Activated T-cell treated with anti-CD3 and anti-CD28 coated beads, Interleukin-2, amount 50 U/mL, for 24 hours (primary cell): ENCODE measurements at regions not wholly inside any gene's neighbourhood (a gene's known extent, or its start where the extent isn't known, plus 50 kb on each side); places are given as distances from the start of the nearest gene placed in this dataset.
"Not testable (repeated sequence)": the region's sequence is repeated elsewhere in the genome, so short reads cannot be mapped to it uniquely, and the experiment has no call there.

ENCODE experiments used
- DNase-seq: peaks from one replicate; pipeline ENCODE4 v3.0.0-alpha.2; 2020
- H3K27ac Mint-ChIP-seq: 2 replicates; pipeline ENCODE4 v1.8.0; 2020; ENCODE audit warnings: mild to moderate bottlenecking, mixed read lengths
- H3K27me3 Mint-ChIP-seq: 2 replicates; pipeline ENCODE4 v1.8.0; 2020; ENCODE audit warnings: mixed read lengths
- H3K36me3 Mint-ChIP-seq: 2 replicates; pipeline ENCODE4 v1.8.0; 2020; ENCODE audit warnings: low read depth, mixed read lengths
- H3K4me1 Mint-ChIP-seq: 2 replicates; pipeline ENCODE4 v1.8.0; 2020; ENCODE audit warnings: low read depth, mixed read lengths
- H3K4me3 Mint-ChIP-seq: 2 replicates; pipeline ENCODE4 v1.8.0; 2020; ENCODE audit warnings: mild to moderate bottlenecking, moderate library complexity, mixed read lengths
- H3K9me3 Mint-ChIP-seq: 2 replicates; pipeline ENCODE4 v1.8.0; 2020; ENCODE audit warnings: mixed read lengths

DNA sequence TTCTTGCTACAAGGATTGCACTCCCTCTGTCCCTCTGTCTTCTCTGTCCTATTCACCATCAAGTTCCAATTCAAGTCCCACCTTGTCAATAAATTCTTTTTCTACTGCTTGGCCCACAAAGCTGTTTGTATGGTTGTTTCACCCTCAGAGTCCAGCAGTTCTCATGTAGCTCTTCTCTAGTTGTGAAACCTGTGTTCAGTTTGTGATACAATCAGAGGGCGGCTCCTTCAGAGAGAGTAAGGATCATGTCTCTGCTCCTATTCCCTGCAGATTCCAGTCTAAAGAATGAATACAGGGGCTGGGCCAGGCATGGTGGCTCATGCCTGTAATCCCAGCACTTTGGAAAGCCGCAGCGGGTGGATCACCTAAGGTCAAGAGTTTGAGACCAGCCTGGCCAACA is 126.6 kb upstream of the BET1 start:
- Mint-ChIP-seq H3K27me3 (peaks cover 7% of the 10 kb centered on the region), H3K36me3 (no peaks in the 10 kb centered on the region), H3K27ac (no peak overlapping the region), H3K9me3 (no peaks in the 10 kb centered on the region), H3K4me1 (no peaks in the 10 kb centered on the region), H3K4me3 (no peak overlapping the region)
- DNase-seq: no peak

DNA sequence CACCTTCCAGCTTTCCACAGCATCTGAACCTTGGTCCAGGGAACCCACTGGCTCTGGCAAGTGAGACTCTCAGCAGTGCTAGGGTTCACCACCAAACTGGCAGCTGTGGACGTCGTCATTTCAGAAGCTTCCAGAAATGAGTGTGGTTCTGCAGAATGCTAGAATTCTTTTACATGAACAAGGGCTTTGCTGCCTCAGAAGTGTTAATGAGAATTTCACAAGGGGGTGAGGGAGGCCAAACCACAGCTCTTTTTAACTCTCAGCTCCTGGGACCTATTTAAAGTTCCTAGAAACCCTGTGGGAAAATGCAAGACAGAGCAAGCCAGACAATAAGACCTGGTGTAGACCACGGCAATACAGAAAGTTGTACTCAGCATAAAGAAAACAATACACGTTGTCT is 129.3 kb upstream of the BET1 start:
- H3K27ac Mint-ChIP-seq: no peak overlapping the region
- no peaks in the 10 kb centered on the region for H3K9me3 Mint-ChIP-seq
- no peak overlapping the region for H3K4me3 Mint-ChIP-seq
- H3K27me3 Mint-ChIP-seq: peaks cover under 1% of the 10 kb centered on the region
- no peaks in the 10 kb centered on the region for H3K4me1 Mint-ChIP-seq
- no peaks in the 10 kb centered on the region for H3K36me3 Mint-ChIP-seq
- DNase-seq: no peak

DNA sequence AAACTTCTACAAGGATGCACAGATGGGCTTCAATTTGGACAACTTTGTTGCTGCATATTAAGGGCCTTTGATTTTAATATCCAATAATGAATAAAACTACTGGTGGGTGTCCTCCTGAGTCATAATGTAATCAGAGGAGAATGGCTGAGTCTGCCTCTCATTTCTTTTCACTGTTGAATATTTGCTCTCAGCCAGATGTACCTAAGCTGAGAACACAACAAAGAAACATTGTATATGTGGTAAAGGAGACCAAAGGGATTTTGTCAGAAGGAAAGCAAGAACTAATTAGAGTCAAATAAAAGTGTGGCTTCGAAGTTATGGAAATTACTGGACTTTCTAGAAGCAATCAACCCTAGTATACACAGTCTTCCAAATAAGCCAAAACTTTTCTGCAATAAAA is 131.0 kb upstream of the BET1 start:
- H3K4me3 Mint-ChIP-seq: no peak overlapping the region
- no peaks in the 10 kb centered on the region for H3K4me1 Mint-ChIP-seq
- no peaks in the 10 kb centered on the region for H3K36me3 Mint-ChIP-seq
- H3K9me3 Mint-ChIP-seq: no peaks in the 10 kb centered on the region
- peaks cover 3% of the 10 kb centered on the region for H3K27me3 Mint-ChIP-seq
- no peak overlapping the region for H3K27ac Mint-ChIP-seq
- DNase-seq: no peak

GRCh38 chr7:94142281-94142680 is 138.1 kb upstream of the BET1 start:
- no peaks in the 10 kb centered on the region for H3K4me1 Mint-ChIP-seq
- H3K9me3 Mint-ChIP-seq: no peaks in the 10 kb centered on the region
- no peak overlapping the region for H3K27ac Mint-ChIP-seq
- no peak overlapping the region for H3K4me3 Mint-ChIP-seq
- no peak for DNase-seq
- H3K36me3 Mint-ChIP-seq: no peaks in the 10 kb centered on the region
- peaks cover 7% of the 10 kb centered on the region for H3K27me3 Mint-ChIP-seq

GRCh38 chr7:94145602-94146001 is 141.4 kb upstream of the BET1 start:
- Mint-ChIP-seq H3K27me3 (peaks cover 14% of the 10 kb centered on the region), H3K36me3 (no peaks in the 10 kb centered on the region), H3K9me3 (no peaks in the 10 kb centered on the region), H3K4me1 (no peaks in the 10 kb centered on the region), H3K4me3 (no peak overlapping the region), H3K27ac (no peak overlapping the region)
- DNase-seq: no peak

GRCh38 chr7:94146408-94146807 is 142.3 kb upstream of the BET1 start:
- Mint-ChIP-seq H3K27ac (no peak overlapping the region), H3K4me3 (no peak overlapping the region), H3K4me1 (no peaks in the 10 kb centered on the region), H3K9me3 (no peaks in the 10 kb centered on the region), H3K36me3 (no peaks in the 10 kb centered on the region), H3K27me3 (peaks cover 14% of the 10 kb centered on the region)
- DNase-seq: no peak

DNA sequence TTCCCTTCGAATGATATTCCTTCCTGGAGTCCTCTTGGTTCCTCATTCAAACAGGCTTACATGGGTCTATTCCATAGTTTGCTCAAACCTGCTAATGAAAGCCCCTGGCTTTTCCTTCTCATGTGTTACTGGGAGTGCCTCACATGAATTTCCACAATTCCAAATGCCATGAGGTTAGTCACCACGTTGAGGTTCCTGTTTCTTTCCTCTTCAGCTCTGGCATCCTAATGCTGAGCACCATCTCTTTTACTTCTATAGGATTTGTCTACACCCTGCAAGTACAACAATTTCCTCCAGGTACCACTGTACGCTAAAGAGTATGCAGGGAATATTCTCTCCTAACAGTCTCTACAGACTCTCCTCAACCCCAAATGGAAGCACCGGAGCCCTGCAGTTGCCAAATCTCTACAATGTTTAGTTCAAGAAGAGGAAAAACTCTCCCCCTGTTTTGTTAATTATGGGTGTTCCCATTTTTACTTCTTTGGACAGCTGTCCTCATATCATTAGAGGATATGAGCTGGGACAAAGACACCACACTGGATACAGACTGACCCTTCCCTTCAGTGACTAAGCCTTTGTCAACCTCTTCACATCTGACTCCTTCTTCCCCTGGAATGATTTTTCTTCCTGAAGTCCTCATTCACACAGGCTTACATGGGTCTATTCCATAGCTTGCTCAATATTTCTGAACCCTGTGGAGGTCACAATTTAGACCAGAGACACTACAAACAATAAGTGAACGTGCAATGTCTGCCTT is 145.8 kb upstream of the BET1 start:
- no peaks in the 10 kb centered on the region for H3K9me3 Mint-ChIP-seq
- no peaks in the 10 kb centered on the region for H3K36me3 Mint-ChIP-seq
- DNase-seq: no peak
- H3K27me3 Mint-ChIP-seq: peaks cover 13% of the 10 kb centered on the region
- no peak overlapping the region for H3K27ac Mint-ChIP-seq
- no peak overlapping the region for H3K4me3 Mint-ChIP-seq
- no peaks in the 10 kb centered on the region for H3K4me1 Mint-ChIP-seq

- no peak for DNase-seq
- no peak overlapping the region for H3K4me3 Mint-ChIP-seq
- H3K27ac Mint-ChIP-seq: no peak overlapping the region
- H3K27me3 Mint-ChIP-seq: peaks cover 14% of the 10 kb centered on the region
- H3K4me1 Mint-ChIP-seq: peaks cover 2% of the 10 kb centered on the region
- H3K36me3 Mint-ChIP-seq: no peaks in the 10 kb centered on the region
- H3K9me3 Mint-ChIP-seq: no peaks in the 10 kb centered on the region
Observed at GRCh38 chr7:94154182-94154581, 150.0 kb upstream of the BET1 start.

GRCh38 chr7:94154858-94155257 is 150.7 kb upstream of the BET1 start:
- H3K9me3 Mint-ChIP-seq: no peaks in the 10 kb centered on the region
- no peaks in the 10 kb centered on the region for H3K36me3 Mint-ChIP-seq
- H3K4me1 Mint-ChIP-seq: peaks cover 2% of the 10 kb centered on the region
- no peak for DNase-seq
- no peak overlapping the region for H3K4me3 Mint-ChIP-seq
- no peak overlapping the region for H3K27ac Mint-ChIP-seq
- peaks cover 9% of the 10 kb centered on the region for H3K27me3 Mint-ChIP-seq

- H3K4me3 Mint-ChIP-seq, H3K27me3 Mint-ChIP-seq: not testable (repeated sequence)
- peaks cover 13% of the 10 kb centered on the region for H3K4me1 Mint-ChIP-seq
Observed at GRCh38 chr7:94157659-94158306, 153.6 kb upstream of the BET1 start.

DNA sequence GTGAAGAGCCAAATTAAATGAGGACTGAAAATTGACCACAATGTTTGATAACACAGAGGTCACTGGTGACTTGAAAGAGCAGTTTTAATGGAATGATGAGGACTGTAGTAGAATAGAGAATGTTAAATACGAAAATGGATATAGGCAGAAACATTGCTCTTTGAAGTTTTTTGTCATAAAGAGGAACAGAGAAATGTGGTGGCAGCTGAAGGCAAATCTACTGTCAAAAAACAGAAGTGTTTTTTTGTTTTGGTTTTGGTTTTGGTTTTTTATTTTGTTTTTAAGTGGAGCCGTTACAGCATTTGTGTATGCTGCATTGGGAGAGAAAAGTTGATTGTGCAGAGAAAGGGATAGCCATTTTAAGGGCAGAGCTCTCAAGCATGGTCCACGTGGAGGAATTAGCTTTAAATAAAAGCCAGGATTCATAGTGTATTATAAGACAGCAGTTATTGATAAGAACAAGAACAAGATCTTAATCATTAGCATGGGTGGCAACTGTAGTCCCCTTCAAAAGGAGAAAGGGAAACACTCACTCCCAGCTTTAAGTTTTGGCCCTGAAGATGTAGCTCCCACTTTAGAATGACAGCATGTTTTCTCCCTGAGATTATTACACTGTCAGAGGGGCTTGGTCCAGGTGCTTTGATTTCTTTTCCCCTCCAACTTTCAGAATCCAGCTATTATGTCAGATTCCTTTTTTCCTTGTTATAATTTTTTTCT is 156.7 kb upstream of the BET1 start:
- H3K27ac Mint-ChIP-seq: no peak overlapping the region
- H3K4me1 Mint-ChIP-seq: peaks cover 13% of the 10 kb centered on the region
- no peaks in the 10 kb centered on the region for H3K36me3 Mint-ChIP-seq
- no peak for DNase-seq
- no peak overlapping the region for H3K4me3 Mint-ChIP-seq
- no peaks in the 10 kb centered on the region for H3K27me3 Mint-ChIP-seq
- no peaks in the 10 kb centered on the region for H3K9me3 Mint-ChIP-seq

More at GRCh38 chr7:94157659-94158306, 153.6 kb upstream of the BET1 start:
- H3K27ac Mint-ChIP-seq, H3K9me3 Mint-ChIP-seq, H3K36me3 Mint-ChIP-seq, DNase-seq: not testable (repeated sequence)

DNA sequence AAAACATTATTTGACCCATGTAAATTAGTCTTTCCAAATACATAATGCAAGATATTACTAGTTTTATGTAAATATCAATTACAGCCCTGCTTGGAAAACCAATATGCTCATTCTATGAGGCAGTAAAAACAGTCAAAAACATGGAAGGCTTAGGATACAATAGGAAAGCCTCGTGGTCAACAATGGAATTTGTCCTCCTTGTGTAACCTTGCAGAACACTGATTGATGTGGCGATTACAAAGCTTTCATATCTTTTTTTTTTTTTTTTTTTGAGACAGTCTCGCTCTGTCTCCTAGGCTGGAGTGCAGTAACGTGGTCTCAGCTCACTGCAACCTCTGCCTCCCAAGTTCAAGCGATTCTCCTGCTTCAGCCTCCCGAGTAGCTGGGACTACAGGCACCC is 157.3 kb upstream of the BET1 start:
- no peak for DNase-seq
- no peaks in the 10 kb centered on the region for H3K27me3 Mint-ChIP-seq
- no peaks in the 10 kb centered on the region for H3K9me3 Mint-ChIP-seq
- H3K4me3 Mint-ChIP-seq: no peak overlapping the region
- no peak overlapping the region for H3K27ac Mint-ChIP-seq
- H3K36me3 Mint-ChIP-seq: no peaks in the 10 kb centered on the region
- H3K4me1 Mint-ChIP-seq: peaks cover 13% of the 10 kb centered on the region

DNA sequence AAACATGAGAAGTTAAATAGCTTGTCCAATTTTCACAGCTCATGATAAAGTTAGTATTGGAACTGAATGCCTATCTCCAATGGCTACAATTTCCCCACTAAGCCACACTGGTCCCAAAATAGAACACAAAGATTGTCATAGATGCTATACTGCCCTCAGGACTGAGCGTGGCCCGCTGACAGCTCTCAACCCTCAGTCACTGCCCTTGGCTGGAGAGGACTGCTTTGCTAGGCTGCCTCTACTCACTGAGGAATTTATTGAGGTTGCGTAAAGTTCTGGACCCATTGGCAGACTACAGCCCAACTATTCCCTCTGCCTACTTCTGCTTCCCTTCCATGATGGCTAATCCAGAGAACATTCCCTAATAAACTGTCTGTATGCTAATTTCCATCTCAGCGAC is 165.5 kb upstream of the BET1 start:
- peaks cover 18% of the 10 kb centered on the region for H3K27me3 Mint-ChIP-seq
- DNase-seq: no peak
- peaks cover 6% of the 10 kb centered on the region for H3K4me1 Mint-ChIP-seq
- H3K36me3 Mint-ChIP-seq: no peaks in the 10 kb centered on the region
- H3K27ac Mint-ChIP-seq: no peak overlapping the region
- H3K4me3 Mint-ChIP-seq: no peak overlapping the region
- no peaks in the 10 kb centered on the region for H3K9me3 Mint-ChIP-seq

GRCh38 chr7:94170836-94171235 is 166.7 kb upstream of the BET1 start:
- Mint-ChIP-seq H3K27ac (no peak overlapping the region), H3K9me3 (no peaks in the 10 kb centered on the region), H3K4me3 (no peak overlapping the region), H3K36me3 (no peaks in the 10 kb centered on the region), H3K4me1 (peaks cover 6% of the 10 kb centered on the region), H3K27me3 (peaks cover 21% of the 10 kb centered on the region)
- DNase-seq: no peak

- Mint-ChIP-seq H3K9me3 (no peaks in the 10 kb centered on the region), H3K27me3 (peaks cover 25% of the 10 kb centered on the region), H3K27ac (no peak overlapping the region), H3K36me3 (no peaks in the 10 kb centered on the region), H3K4me3 (no peak overlapping the region), H3K4me1 (peaks cover 13% of the 10 kb centered on the region)
- no peak for DNase-seq
Observed at GRCh38 chr7:94173436-94173835, 169.3 kb upstream of the BET1 start.
